Psoas muscle (tissue), 7 donors: ENCODE measurements at regions not wholly inside any gene's neighbourhood (a gene's known extent, or its start where the extent isn't known, plus 50 kb on each side); places are given as distances from the start of the nearest gene placed in this dataset.

Experiments
- ATAC-seq, 4 donors: fragments of 200-7000 bp; cut with Tn5 transposase; one replicate each; pipeline ENCODE4 v1.9.1; 2020; ENCODE audit warnings: moderate library complexity in 3 of 4, mild to moderate bottlenecking in 2 of 4
- DNase-seq, 2 donors: peaks; one replicate each; pipeline ENCODE4 v3.0.0-alpha.2; 2020
- H3K27ac ChIP-seq: fragments of 200-600 bp; one replicate; pipeline ENCODE4 v1.8.0; 2022
- H3K27me3 ChIP-seq, 3 donors: fragments of 200-600 bp in 1 of 3; one replicate each; pipeline versions ENCODE4 v1.6.1 to v1.8.0; 2013 to 2022; ENCODE audit warnings: low read length in 2 of 3, mild to moderate bottlenecking in 2 of 3, moderate library complexity in 1 of 3; ENCODE audit not compliant: insufficient read depth in 3 of 3
- H3K36me3 ChIP-seq, 2 donors: fragments of 200-600 bp in 1 of 2; one replicate each; pipeline versions ENCODE4 v1.6.1 to v1.8.0; 2013 to 2022; ENCODE audit warnings: low read depth in 1 of 2, mild to moderate bottlenecking in 1 of 2, moderate library complexity in 1 of 2; ENCODE audit not compliant: insufficient read depth in 1 of 2
- H3K4me1 ChIP-seq: fragments of 200-600 bp; one replicate; pipeline ENCODE4 v1.8.0; 2022
- H3K4me3 ChIP-seq: fragments of 200-600 bp; one replicate; pipeline ENCODE4 v1.8.0; 2022; ENCODE audit warnings: mild to moderate bottlenecking
- H3K9me3 ChIP-seq: fragments of 200-600 bp; one replicate; pipeline ENCODE4 v1.8.0; 2022
- CTCF ChIP-seq: fragments of 200-600 bp; IDR thresholded peaks from one replicate; pipeline ENCODE4 v1.8.0; 2022; ENCODE audit warnings: antibody characterized with exemption
- WGBS, 3 donors: extraction: QIAGEN DNeasy Blood & Tissue Kit; methylation state at CpG; one replicate each; pipeline versions ENCODE4 v1.1.6 to v1.1.7; 2013; 5-methylcytosine and 5-hydroxymethylcytosine counted together
- intact Hi-C, 2 donors: fragments of 100-400 bp; cut with DNase I; formaldehyde crosslinking; loops; one replicate each; pipeline versions ENCODE4 v1.11.0 to v1.14.2; 2022
- donor health status: healthy with polysubstance abuse.
- donor health status: DM: no; HTN: no; CAD: no; lungs with moderate emphysema.
- donor health status: Bipolar disorder and iron deficiency.
- donor health status: healthy.
- donor health status: DM: yes; HTN: yes; CAD: no.
- donor health status: DM: no; HTN: no; CAD: no.
- donor health status: DM: yes; HTN: yes; CAD: no.

GRCh38 chr12:93179792-93180191, 197.9 kb upstream of the NUDT4 start:
- intact Hi-C loops: loop anchor here in 1 of 2 donors (5.0 kb wide), 1 partner anchor 37 kb away; no protein-coding TSS in a partner anchor
- peaks cover 39% of the 10 kb centered on the region for H3K4me1 ChIP-seq
- 48 to 71% (median 50%) methylated on average over 6 of the region's 6 CpGs for WGBS, 3 donors
- H3K27ac ChIP-seq: peak overlapping the region; percentile 26
- DNase-seq: no peak
- ATAC-seq: peak; percentile 50 to 83 (median 68)
- no peak overlapping the region for H3K4me3 ChIP-seq
- no peaks in the 10 kb centered on the region for H3K9me3 ChIP-seq
- no peak for TF ChIP-seq CTCF
- no peaks in the 10 kb centered on the region for H3K27me3 ChIP-seq
- H3K36me3 ChIP-seq: no peaks in the 10 kb centered on the region

- intact Hi-C loops: no loop called here
- Histone ChIP-seq H3K4me1 (peaks cover 36% of the 10 kb centered on the region), H3K27ac (peak overlapping the region; percentile 26), H3K27me3 (no peaks in the 10 kb centered on the region), H3K9me3 (no peaks in the 10 kb centered on the region), H3K4me3 (no peak overlapping the region), H3K36me3 (no peaks in the 10 kb centered on the region)
- no peak for TF ChIP-seq CTCF
- ATAC-seq (no peak), DNase-seq (no peak)
- WGBS, 3 donors: 98 to 100% (median 100%) methylated on average over 2 of the region's 2 CpGs
Observed at GRCh38 chr12:93180566-93180965, 197.2 kb upstream of the NUDT4 start.

GRCh38 chr12:93181409-93181965, 196.2 kb upstream of the NUDT4 start:
- Histone ChIP-seq H3K27me3 (no peaks in the 10 kb centered on the region), H3K4me3 (no peak overlapping the region), H3K4me1 (peaks cover 28% of the 10 kb centered on the region), H3K9me3 (no peaks in the 10 kb centered on the region), H3K36me3 (no peaks in the 10 kb centered on the region), H3K27ac (peak overlapping the region; percentile 34)
- ATAC-seq (no peak), DNase-seq (no peak)
- intact Hi-C loops: no loop called here
- TF ChIP-seq CTCF: no peak
- WGBS, 3 donors: 54 to 78% (median 64%) methylated on average over 4 of the region's 4 CpGs

- WGBS, 3 donors: 10 to 17% (median 12%) methylated on average over 5 of the region's 5 CpGs
- no peaks in the 10 kb centered on the region for H3K9me3 ChIP-seq
- peak; percentile 36 to 67 (median 52) for ATAC-seq
- no peaks in the 10 kb centered on the region for H3K36me3 ChIP-seq
- intact Hi-C loops: no loop called here
- peak; percentile 29 to 60 for DNase-seq
- no peak overlapping the region for H3K4me3 ChIP-seq
- no peaks in the 10 kb centered on the region for H3K27me3 ChIP-seq
- TF ChIP-seq CTCF: no peak
- H3K27ac ChIP-seq: peak overlapping the region; percentile 77
- H3K4me1 ChIP-seq: peaks cover 22% of the 10 kb centered on the region
Observed at GRCh38 chr12:93183940-93184671, 193.6 kb upstream of the NUDT4 start.
